Right renal cortex interstitium (tissue), 3 donors: ENCODE measurements at regions not wholly inside any gene's neighbourhood (a gene's known extent, or its start where the extent isn't known, plus 50 kb on each side); places are given as distances from the start of the nearest gene placed in this dataset.

ENCODE experiments used
- DNase-seq, 3 donors: peaks; one replicate each; pipeline ENCODE4 v3.0.0-alpha.2; 2013; ENCODE audit warnings: low read depth in 3 of 3, low spot score in 2 of 3

GRCh38 chr2:64704161-64704560, 50.4 kb upstream of the SERTAD2 start:
- no peak for DNase-seq

GRCh38 chr2:64704996-64705395, 51.3 kb upstream of the SERTAD2 start:
- no peak for DNase-seq

- DNase-seq = no peak
These were observed 53.6 kb upstream of the SERTAD2 start for GRCh38 chr2:64707276-64707675.

- no peak for DNase-seq
These were observed 55.1 kb upstream of the SERTAD2 start for GRCh38 chr2:64708829-64709228.

GRCh38 chr2:64711252-64711800, 57.6 kb upstream of the SERTAD2 start:
- DNase-seq = no peak

- DNase-seq = no peak
These were observed 60.0 kb upstream of the SERTAD2 start for GRCh38 chr2:64713686-64714085.

- no peak for DNase-seq
These were observed 62.9 kb upstream of the SERTAD2 start for GRCh38 chr2:64716569-64716968.

- no peak for DNase-seq
These were observed 64.7 kb upstream of the SERTAD2 start for GRCh38 chr2:64718250-64718885.

GRCh38 chr2:64720535-64721319, 67.0 kb upstream of the SERTAD2 start:
- no peak for DNase-seq

GRCh38 chr2:64721320-64721623, 67.6 kb upstream of the SERTAD2 start:
- no peak for DNase-seq

- DNase-seq = no peak
These were observed 68.8 kb upstream of the SERTAD2 start for GRCh38 chr2:64722291-64723044.

- DNase-seq = no peak
These were observed 73.5 kb upstream of the SERTAD2 start for GRCh38 chr2:64727013-64727767.

- no peak for DNase-seq
These were observed 74.2 kb upstream of the SERTAD2 start for GRCh38 chr2:64727843-64728463.

- no peak for DNase-seq
These were observed 77.0 kb upstream of the SERTAD2 start for GRCh38 chr2:64730551-64731262.

GRCh38 chr2:64731263-64731643, 77.5 kb upstream of the SERTAD2 start:
- no peak for DNase-seq

GRCh38 chr2:64731746-64732145, 78.0 kb upstream of the SERTAD2 start:
- no peak for DNase-seq

- DNase-seq = no peak
These were observed 78.4 kb upstream of the SERTAD2 start for GRCh38 chr2:64732146-64732545.

- DNase-seq = no peak
These were observed 81.8 kb upstream of the SERTAD2 start for GRCh38 chr2:64735504-64735903.

- no peak for DNase-seq
These were observed 83.8 kb upstream of the SERTAD2 start for GRCh38 chr2:64737547-64737946.

GRCh38 chr2:64738026-64738425, 84.3 kb upstream of the SERTAD2 start:
- no peak for DNase-seq
